Astrocyte of the spinal cord (primary cell): ENCODE measurements at regions not wholly inside any gene's neighbourhood (a gene's known extent, or its start where the extent isn't known, plus 50 kb on each side); places are given as distances from the start of the nearest gene placed in this dataset.

Experiments
- DNase-seq: peaks from one replicate; pipeline ENCODE4 v3.0.0; 2011; ENCODE audit warnings: low read depth, low spot score
- H3K4me3 ChIP-seq: 2 replicates; pipeline ENCODE4 v1.5.1; 2011; ENCODE audit warnings: low read depth, mild to moderate bottlenecking, low read length, moderate library complexity
- CTCF ChIP-seq: IDR thresholded peaks from 2 replicates; pipeline ENCODE4 v1.5.1; 2012; ENCODE audit warnings: low read depth, mild to moderate bottlenecking, low read length, inconsistent platforms
- in situ Hi-C: cut with HindIII; loops from 2 replicates; pipeline ENCODE4 v1.10.0; 2017; ENCODE audit warnings: low sequenced_read_pairs

- in situ Hi-C loops = no loop called here
- no peak overlapping the region for H3K4me3 ChIP-seq
- no peak for TF ChIP-seq CTCF
- no peak for DNase-seq
These were observed 379.7 kb downstream of the RPS24 start for GRCh38 chr10:78413076-78414055.

- DNase-seq = no peak
- in situ Hi-C loops = no loop called here
- no peak for TF ChIP-seq CTCF
- no peak overlapping the region for H3K4me3 ChIP-seq
These were observed 380.7 kb downstream of the RPS24 start for GRCh38 chr10:78414380-78414779.

- in situ Hi-C loops = no loop called here
- TF ChIP-seq CTCF = no peak
- no peak for DNase-seq
- H3K4me3 ChIP-seq = no peak overlapping the region
These were observed 381.4 kb downstream of the RPS24 start for GRCh38 chr10:78415111-78415510.

- peak; percentile 47 for DNase-seq
- in situ Hi-C loops = no loop called here
These were observed 382.7 kb downstream of the RPS24 start for GRCh38 chr10:78416031-78417011.

GRCh38 chr10:78417425-78418370, 384.0 kb downstream of the RPS24 start:
- no peak for DNase-seq
- in situ Hi-C loops = no loop called here
- TF ChIP-seq CTCF = no peak
- no peak overlapping the region for H3K4me3 ChIP-seq

More at GRCh38 chr10:78416031-78417011, 382.7 kb downstream of the RPS24 start:
- H3K4me3 ChIP-seq = no peak overlapping the region
- TF ChIP-seq CTCF = no peak
